MG63 (cell line): ENCODE measurements at regions not wholly inside any gene's neighbourhood (a gene's known extent, or its start where the extent isn't known, plus 50 kb on each side); places are given as distances from the start of the nearest gene placed in this dataset.

Experiments
- DNase-seq: peaks from one replicate; pipeline ENCODE4 v3.0.0-alpha.2; 2020
- H3K27me3 ChIP-seq: fragments of 250-450 bp; sonication (Bioruptor Pico); 2 replicates; pipeline ENCODE4 v1.5.1; 2020; ENCODE audit warnings: mild to moderate bottlenecking, moderate library complexity
- H3K36me3 ChIP-seq: fragments of 250-450 bp; sonication (Bioruptor Pico); 2 replicates; pipeline ENCODE4 v1.5.1; 2020; ENCODE audit warnings: mild to moderate bottlenecking, moderate library complexity
- H3K4me3 ChIP-seq: fragments of 250-450 bp; sonication (Bioruptor Pico); 2 replicates; pipeline ENCODE4 v1.5.1; 2020; ENCODE audit warnings: mild to moderate bottlenecking, moderate library complexity
- H3K9me3 ChIP-seq: fragments of 250-450 bp; sonication (Bioruptor Pico); 2 replicates; pipeline ENCODE4 v1.5.1; 2020; ENCODE audit warnings: mild to moderate bottlenecking, moderate library complexity

DNA sequence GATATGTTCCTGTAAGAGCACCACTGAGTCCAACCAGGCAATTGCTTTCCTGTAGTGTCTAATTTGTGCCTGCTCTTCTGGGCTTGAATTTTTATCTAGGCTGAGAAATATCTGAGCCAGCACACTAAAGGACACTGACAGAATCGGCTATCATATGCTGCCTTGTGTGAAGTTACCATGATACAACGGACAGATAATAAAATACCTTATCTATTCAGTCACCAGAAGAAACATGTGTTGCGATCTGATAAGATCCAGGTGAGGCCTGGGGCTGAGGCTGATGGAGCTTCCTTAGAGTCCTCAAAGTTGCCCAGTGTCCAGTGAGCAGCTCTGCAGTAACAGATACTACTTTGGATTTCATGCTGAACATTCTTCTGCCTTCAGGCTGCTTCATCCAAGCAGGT is 111.8 kb downstream of the ZNF518B start:
- no peak overlapping the region for H3K4me3 ChIP-seq
- no peaks in the 10 kb centered on the region for H3K9me3 ChIP-seq
- no peak for DNase-seq
- no peaks in the 10 kb centered on the region for H3K36me3 ChIP-seq
- no peaks in the 10 kb centered on the region for H3K27me3 ChIP-seq

GRCh38 chr4:10344824-10345223 is 112.4 kb downstream of the ZNF518B start:
- no peaks in the 10 kb centered on the region for H3K9me3 ChIP-seq
- H3K27me3 ChIP-seq = no peaks in the 10 kb centered on the region
- H3K4me3 ChIP-seq = no peak overlapping the region
- DNase-seq = no peak
- no peaks in the 10 kb centered on the region for H3K36me3 ChIP-seq

DNA sequence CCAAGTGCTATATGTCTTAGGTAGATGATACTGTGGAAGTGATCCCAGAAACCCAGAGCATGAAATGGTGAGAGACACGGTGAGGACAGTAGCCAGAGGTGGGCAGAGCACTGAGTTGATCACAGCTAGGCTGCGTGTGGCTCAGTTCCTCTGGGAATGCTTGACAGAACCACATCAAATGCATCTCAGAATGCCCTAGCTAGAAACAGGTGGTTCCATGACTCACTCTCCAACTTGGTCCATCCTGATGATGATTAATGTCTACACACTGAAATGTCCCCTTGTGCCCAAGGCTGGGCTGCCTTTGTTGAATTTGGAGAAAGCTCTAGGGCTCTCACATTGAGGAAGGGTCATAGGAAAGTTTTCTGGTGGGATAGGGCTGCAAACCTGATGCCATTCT is 113.6 kb downstream of the ZNF518B start:
- Histone ChIP-seq H3K27me3 (no peaks in the 10 kb centered on the region), H3K4me3 (no peak overlapping the region), H3K36me3 (no peaks in the 10 kb centered on the region), H3K9me3 (no peaks in the 10 kb centered on the region)
- DNase-seq = no peak

DNA sequence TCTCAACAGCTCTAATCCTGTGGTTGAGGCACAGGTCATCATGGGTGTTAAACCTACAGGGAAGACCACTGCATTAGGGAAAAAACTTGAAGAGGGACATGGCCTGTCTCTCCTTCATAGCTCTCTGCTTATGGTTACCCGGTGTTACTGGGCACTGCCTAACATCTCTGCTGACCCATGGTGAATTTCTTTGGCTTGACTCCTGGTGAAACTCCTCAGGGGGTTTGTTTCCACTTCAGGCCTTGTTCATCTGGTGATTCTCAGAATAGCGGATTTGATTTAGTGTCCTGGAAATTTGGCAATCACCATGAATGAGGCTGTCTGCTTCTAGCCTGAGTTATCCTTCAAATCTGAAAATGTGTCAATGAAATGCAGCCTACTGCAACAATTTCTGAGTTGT is 114.4 kb downstream of the ZNF518B start:
- no peaks in the 10 kb centered on the region for H3K27me3 ChIP-seq
- no peaks in the 10 kb centered on the region for H3K9me3 ChIP-seq
- no peak for DNase-seq
- H3K36me3 ChIP-seq = no peaks in the 10 kb centered on the region
- no peak overlapping the region for H3K4me3 ChIP-seq

DNA sequence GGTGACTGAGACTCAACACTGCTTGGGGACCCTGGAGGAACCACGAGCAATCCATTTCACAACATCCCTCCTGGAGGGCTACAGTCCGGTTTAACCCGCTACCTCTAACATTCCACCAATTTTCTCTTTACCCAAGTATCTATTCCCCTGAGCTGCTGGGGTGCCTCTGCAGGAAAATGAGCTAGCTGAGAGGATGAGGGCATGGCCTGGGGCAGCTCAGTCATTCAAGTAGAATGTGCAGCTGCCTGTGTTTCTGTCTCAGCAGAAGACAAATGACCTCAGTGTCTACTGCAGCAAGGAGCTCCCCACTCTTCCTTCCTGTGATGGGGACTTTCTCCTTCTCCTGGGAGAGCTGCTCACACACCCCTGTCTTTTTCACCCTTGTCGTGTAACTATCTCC is 120.8 kb downstream of the ZNF518B start:
- no peak overlapping the region for H3K4me3 ChIP-seq
- no peak for DNase-seq
- no peaks in the 10 kb centered on the region for H3K27me3 ChIP-seq
- no peaks in the 10 kb centered on the region for H3K36me3 ChIP-seq
- no peaks in the 10 kb centered on the region for H3K9me3 ChIP-seq

GRCh38 chr4:10335050-10335449 is 122.2 kb downstream of the ZNF518B start:
- H3K9me3 ChIP-seq = no peaks in the 10 kb centered on the region
- no peak overlapping the region for H3K4me3 ChIP-seq
- no peaks in the 10 kb centered on the region for H3K36me3 ChIP-seq
- no peaks in the 10 kb centered on the region for H3K27me3 ChIP-seq
- DNase-seq = no peak

GRCh38 chr4:10334506-10335028 is 122.7 kb downstream of the ZNF518B start:
- DNase-seq = no peak

GRCh38 chr4:10333942-10334341 is 123.3 kb downstream of the ZNF518B start:
- Histone ChIP-seq H3K27me3 (no peaks in the 10 kb centered on the region), H3K36me3 (no peaks in the 10 kb centered on the region), H3K9me3 (no peaks in the 10 kb centered on the region), H3K4me3 (no peak overlapping the region)
- DNase-seq = no peak

More at GRCh38 chr4:10334506-10335028, 122.7 kb downstream of the ZNF518B start:
- H3K9me3 ChIP-seq = no peaks in the 10 kb centered on the region
- H3K36me3 ChIP-seq = no peaks in the 10 kb centered on the region
- no peaks in the 10 kb centered on the region for H3K27me3 ChIP-seq
- H3K4me3 ChIP-seq = no peak overlapping the region

DNA sequence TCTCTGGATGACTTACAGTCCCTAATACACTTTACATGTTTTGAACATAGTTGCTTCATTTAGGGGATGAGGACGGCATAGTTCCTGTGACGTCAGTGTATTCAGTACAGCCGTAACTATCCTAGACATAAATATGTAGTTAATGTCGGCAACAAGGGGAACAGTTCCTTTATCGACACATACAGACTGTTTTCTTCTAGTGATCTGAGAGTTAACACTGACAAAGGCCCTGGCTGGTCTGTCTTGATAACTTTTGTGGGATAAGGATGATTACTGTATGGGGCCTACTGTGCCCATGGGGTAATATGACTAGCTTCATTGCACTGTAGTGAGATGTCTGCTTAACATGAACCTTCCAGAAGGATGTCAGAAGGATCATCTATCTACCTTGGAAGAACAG is 131.2 kb downstream of the ZNF518B start:
- Histone ChIP-seq H3K9me3 (no peaks in the 10 kb centered on the region), H3K27me3 (no peaks in the 10 kb centered on the region)
- no peak for DNase-seq

GRCh38 chr4:10321931-10322330 is 135.3 kb downstream of the ZNF518B start:
- no peak overlapping the region for H3K4me3 ChIP-seq
- no peaks in the 10 kb centered on the region for H3K27me3 ChIP-seq
- no peak for DNase-seq
- H3K36me3 ChIP-seq = no peaks in the 10 kb centered on the region
- no peaks in the 10 kb centered on the region for H3K9me3 ChIP-seq

More for the DNA sequence above, 131.2 kb downstream of the ZNF518B start:
- no peaks in the 10 kb centered on the region for H3K36me3 ChIP-seq
- H3K4me3 ChIP-seq = no peak overlapping the region

- H3K4me3 ChIP-seq = no peak overlapping the region
- no peaks in the 10 kb centered on the region for H3K36me3 ChIP-seq
- no peaks in the 10 kb centered on the region for H3K27me3 ChIP-seq
- no peak for DNase-seq
- H3K9me3 ChIP-seq = no peaks in the 10 kb centered on the region
These were observed 137.1 kb downstream of the ZNF518B start for GRCh38 chr4:10320130-10320529.

- Histone ChIP-seq H3K9me3 (no peaks in the 10 kb centered on the region), H3K36me3 (no peaks in the 10 kb centered on the region), H3K27me3 (no peaks in the 10 kb centered on the region), H3K4me3 (no peak overlapping the region)
- no peak for DNase-seq
These were observed 139.9 kb downstream of the ZNF518B start for GRCh38 chr4:10317345-10317744.

DNA sequence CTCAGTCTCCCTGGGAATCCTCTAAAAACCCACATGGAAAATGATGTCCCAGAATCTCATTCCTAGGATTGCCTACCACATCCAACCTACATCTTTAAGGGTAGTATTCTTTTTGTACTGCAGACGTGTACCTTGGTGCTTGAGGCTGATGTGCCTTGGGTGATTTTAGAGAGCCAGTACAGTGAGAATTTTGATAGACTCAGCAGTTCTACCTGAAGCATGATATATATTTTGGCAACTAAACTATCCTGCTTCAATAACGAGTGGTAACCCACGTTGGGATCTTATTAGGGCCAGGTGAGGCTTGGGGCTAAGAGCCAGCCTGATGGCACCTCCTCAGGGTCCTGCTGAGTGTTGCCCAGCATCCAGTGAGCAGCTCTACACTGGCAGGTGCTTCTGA is 140.4 kb downstream of the ZNF518B start:
- H3K36me3 ChIP-seq = no peaks in the 10 kb centered on the region
- no peaks in the 10 kb centered on the region for H3K9me3 ChIP-seq
- no peak overlapping the region for H3K4me3 ChIP-seq
- H3K27me3 ChIP-seq = no peaks in the 10 kb centered on the region
- DNase-seq = no peak

GRCh38 chr4:10315638-10316037 is 141.6 kb downstream of the ZNF518B start:
- H3K4me3 ChIP-seq = no peak overlapping the region
- H3K36me3 ChIP-seq = no peaks in the 10 kb centered on the region
- H3K27me3 ChIP-seq = no peaks in the 10 kb centered on the region
- no peaks in the 10 kb centered on the region for H3K9me3 ChIP-seq
- no peak for DNase-seq

- DNase-seq = no peak
- Histone ChIP-seq H3K9me3 (no peaks in the 10 kb centered on the region), H3K36me3 (no peaks in the 10 kb centered on the region), H3K4me3 (no peak overlapping the region), H3K27me3 (no peaks in the 10 kb centered on the region)
These were observed 144.7 kb downstream of the ZNF518B start for GRCh38 chr4:10312568-10312967.

GRCh38 chr4:10311939-10312338 is 145.3 kb downstream of the ZNF518B start:
- no peak for DNase-seq
- H3K9me3 ChIP-seq = no peaks in the 10 kb centered on the region
- no peaks in the 10 kb centered on the region for H3K36me3 ChIP-seq
- no peak overlapping the region for H3K4me3 ChIP-seq
- no peaks in the 10 kb centered on the region for H3K27me3 ChIP-seq

DNA sequence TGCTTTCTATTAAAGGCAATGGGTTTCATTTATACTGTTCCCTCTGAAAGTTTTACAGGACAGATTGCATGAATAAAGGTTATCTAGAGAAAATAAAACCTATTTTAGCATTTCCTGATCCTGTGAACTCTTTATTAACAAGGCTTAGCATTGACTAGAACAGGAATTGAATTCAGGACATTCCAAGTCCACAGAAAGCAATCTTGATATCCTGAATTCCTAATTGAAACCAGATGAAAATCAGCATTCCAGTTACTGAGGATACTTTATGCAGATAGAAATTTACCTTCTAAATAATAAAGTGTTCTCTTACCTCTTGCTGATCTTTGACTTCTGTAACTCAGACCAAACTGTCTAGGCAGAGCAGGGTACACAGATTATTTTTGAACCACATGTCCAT is 151.4 kb downstream of the ZNF518B start:
- Histone ChIP-seq H3K36me3 (no peaks in the 10 kb centered on the region), H3K4me3 (no peak overlapping the region), H3K9me3 (no peaks in the 10 kb centered on the region), H3K27me3 (no peaks in the 10 kb centered on the region)
- no peak for DNase-seq

GRCh38 chr4:10303291-10303690 is 153.9 kb downstream of the ZNF518B start:
- no peak overlapping the region for H3K4me3 ChIP-seq
- no peaks in the 10 kb centered on the region for H3K36me3 ChIP-seq
- no peaks in the 10 kb centered on the region for H3K9me3 ChIP-seq
- DNase-seq = no peak
- no peaks in the 10 kb centered on the region for H3K27me3 ChIP-seq

DNA sequence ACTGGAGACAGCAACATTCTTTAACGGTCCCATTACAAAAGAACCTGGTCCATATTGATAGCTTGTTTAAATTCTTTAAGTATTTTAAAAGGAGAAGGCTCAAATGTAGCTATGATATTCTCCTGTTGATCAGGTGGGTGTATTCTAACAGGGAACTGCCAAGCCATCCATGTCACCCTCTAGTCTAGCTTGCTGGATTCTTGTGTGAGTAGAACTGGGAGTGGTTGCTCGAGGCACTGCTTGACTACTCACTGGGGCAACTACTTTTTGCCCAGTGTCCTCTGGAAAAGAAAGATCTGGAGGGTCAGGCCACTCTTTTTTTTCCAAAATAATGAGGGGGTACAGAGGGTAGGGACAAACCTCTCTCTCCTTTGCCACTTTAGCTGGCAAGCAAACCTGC is 155.1 kb downstream of the ZNF518B start:
- DNase-seq = no peak
- Histone ChIP-seq H3K27me3 (no peaks in the 10 kb centered on the region), H3K4me3 (no peak overlapping the region), H3K36me3 (no peaks in the 10 kb centered on the region), H3K9me3 (no peaks in the 10 kb centered on the region)
